ENCODE measurements at regions not wholly inside any gene's neighbourhood (a gene's known extent, or its start where the extent isn't known, plus 50 kb on each side); places are given as distances from the start of the nearest gene placed in this dataset.

GRCh38 chr16:63822818-63823217 lies 1299.0 kb downstream of the CDH11 start:
- TF ChIP-seq CTCF (IDR thresholded peaks at IDR 0.05; ENCODE audit: low read depth, low read length, poor library complexity, severe bottlenecking) (no peak), EZH2phosphoT487 (IDR thresholded peaks at IDR 0.05; ENCODE audit: borderline replicate concordance, low read length) (no peak)

Data from DOHH2 (cell line).